ENCODE measurements at regions not wholly inside any gene's neighbourhood (a gene's known extent, or its start where the extent isn't known, plus 50 kb on each side); places are given as distances from the start of the nearest gene placed in this dataset.

- Histone ChIP-seq H3K9me3 (no peaks in the 10 kb centered on the region), H3K27ac (no peak overlapping the region), H3K4me3 (no peak overlapping the region), H3K4me1 (ENCODE audit: control insufficient read depth in 1 of 2, low read depth in 2 of 2) (peaks cover 15 to 39% of the 10 kb centered on the region in 2 donors), H3K27me3 (replicated peaks; ENCODE audit: insufficient read depth) (no peaks in the 10 kb centered on the region), H3K36me3 (no peaks in the 10 kb centered on the region)
- DNase-seq (ENCODE audit: low spot score) (no peak), ATAC-seq (ENCODE audit: insufficient number of reproducible peaks, low FRiP score, low read depth) (no peak)
- no peak for TF ChIP-seq CTCF (IDR thresholded peaks at IDR 0.05)
Observed at GRCh38 chr3:124313621-124314020, 321.7 kb upstream of the ROPN1 start.

DNA sequence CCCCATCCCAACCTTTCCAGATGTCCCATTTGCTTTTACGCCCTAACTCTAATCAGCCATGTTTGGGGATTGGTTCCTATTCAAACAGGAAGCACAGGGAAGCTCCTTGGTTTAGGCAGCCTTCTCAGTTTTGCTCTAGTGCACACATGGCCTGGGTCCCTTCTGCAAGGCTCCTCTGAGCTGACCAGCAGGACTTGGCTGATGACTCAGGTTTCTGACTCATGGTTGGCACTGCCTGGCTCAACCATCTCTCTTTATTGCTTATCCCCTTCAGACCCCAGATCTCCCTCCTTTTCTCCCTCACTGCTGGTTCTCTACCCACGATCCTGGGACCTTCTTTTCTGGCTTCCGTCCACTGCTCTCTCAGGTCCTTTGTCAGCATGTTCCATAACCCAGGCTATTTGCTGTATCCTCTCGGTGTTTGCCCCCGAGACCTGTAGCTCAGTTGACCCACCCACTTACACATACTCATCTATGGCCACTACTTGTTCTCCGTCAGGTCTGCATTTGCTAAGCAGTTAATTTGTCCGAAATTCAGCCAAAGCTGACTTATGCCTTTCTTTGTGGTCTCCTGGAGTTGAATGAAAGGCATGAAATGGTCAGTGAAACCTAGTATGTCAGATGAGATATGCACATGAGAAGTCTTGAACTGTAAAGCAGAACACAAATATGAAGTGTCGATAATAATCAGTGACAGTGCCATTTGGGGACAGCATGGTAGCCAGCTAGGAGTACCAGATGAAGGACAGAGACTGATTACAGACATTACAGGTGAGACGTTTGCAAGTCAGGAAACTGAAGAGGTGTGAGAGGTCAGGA, 323.5 kb upstream of the ROPN1 start:
- Histone ChIP-seq H3K9me3 (no peaks in the 10 kb centered on the region), H3K36me3 (no peaks in the 10 kb centered on the region), H3K4me1 (ENCODE audit: control insufficient read depth in 1 of 2, low read depth in 2 of 2) (peaks cover 15 to 41% of the 10 kb centered on the region in 2 donors), H3K4me3 (no peak overlapping the region), H3K27me3 (replicated peaks; ENCODE audit: insufficient read depth) (no peaks in the 10 kb centered on the region), H3K27ac (peak overlapping the region; percentile 49 to 59)
- ATAC-seq (ENCODE audit: insufficient number of reproducible peaks, low FRiP score, low read depth) (peak; percentile 60), DNase-seq (ENCODE audit: low spot score) (peak; percentile 21)
- no peak for TF ChIP-seq CTCF (IDR thresholded peaks at IDR 0.05)

- Histone ChIP-seq H3K27me3 (replicated peaks; ENCODE audit: insufficient read depth) (no peaks in the 10 kb centered on the region), H3K4me1 (ENCODE audit: control insufficient read depth in 1 of 2, low read depth in 2 of 2) (peaks cover 15 to 41% of the 10 kb centered on the region in 2 donors), H3K4me3 (no peak overlapping the region), H3K36me3 (no peaks in the 10 kb centered on the region), H3K9me3 (no peaks in the 10 kb centered on the region), H3K27ac (peak overlapping the region in 1 of 2 donors; percentile 59)
- ATAC-seq (ENCODE audit: insufficient number of reproducible peaks, low FRiP score, low read depth) (no peak), DNase-seq (ENCODE audit: low spot score) (no peak)
- no peak for TF ChIP-seq CTCF (IDR thresholded peaks at IDR 0.05)
Observed at GRCh38 chr3:124316034-124316287, 324.0 kb upstream of the ROPN1 start.

GRCh38 chr3:124318014-124318413, 326.1 kb upstream of the ROPN1 start:
- no peaks in the 10 kb centered on the region for H3K27me3 ChIP-seq (replicated peaks; ENCODE audit: insufficient read depth)
- no peak for ATAC-seq (ENCODE audit: insufficient number of reproducible peaks, low FRiP score, low read depth)
- no peak overlapping the region for H3K4me3 ChIP-seq
- H3K4me1 ChIP-seq (ENCODE audit: control insufficient read depth in 1 of 2, low read depth in 2 of 2): peaks cover 24 to 58% of the 10 kb centered on the region in 2 donors
- no peak for TF ChIP-seq CTCF (IDR thresholded peaks at IDR 0.05)
- no peaks in the 10 kb centered on the region for H3K9me3 ChIP-seq
- no peaks in the 10 kb centered on the region for H3K36me3 ChIP-seq
- H3K27ac ChIP-seq: peak overlapping the region in 1 of 2 donors; percentile 62
- DNase-seq (ENCODE audit: low spot score): no peak

- ATAC-seq (ENCODE audit: insufficient number of reproducible peaks, low FRiP score, low read depth) (no peak), DNase-seq (ENCODE audit: low spot score) (no peak)
- Histone ChIP-seq H3K27me3 (replicated peaks; ENCODE audit: insufficient read depth) (no peaks in the 10 kb centered on the region), H3K27ac (peak overlapping the region in 1 of 2 donors; percentile 62), H3K4me3 (no peak overlapping the region), H3K9me3 (no peaks in the 10 kb centered on the region), H3K36me3 (no peaks in the 10 kb centered on the region), H3K4me1 (ENCODE audit: control insufficient read depth in 1 of 2, low read depth in 2 of 2) (peaks cover 24 to 65% of the 10 kb centered on the region in 2 donors)
- TF ChIP-seq CTCF (IDR thresholded peaks at IDR 0.05): no peak
Observed at GRCh38 chr3:124318656-124319055, 326.7 kb upstream of the ROPN1 start.
